NOMO-1 treated with dmso at 0.1 percent for 144 hours (cell line): ENCODE measurements at regions not wholly inside any gene's neighbourhood (a gene's known extent, or its start where the extent isn't known, plus 50 kb on each side); places are given as distances from the start of the nearest gene placed in this dataset.
"Not testable (repeated sequence)": the region's sequence is repeated elsewhere in the genome, so short reads cannot be mapped to it uniquely, and the experiment has no call there.

Experiments used
- DNase-seq: peaks from one replicate; lab custom pipeline; 2025; ENCODE audit not compliant: unreplicated experiment; lab: John Stamatoyannopoulos, UW

- DNase-seq = no peak
These were observed 378.1 kb upstream of the SORCS1 start for GRCh38 chr10:107542607-107543006.

- DNase-seq = no peak
These were observed 377.5 kb upstream of the SORCS1 start for GRCh38 chr10:107542016-107542415.

- no peak for DNase-seq
These were observed 376.5 kb upstream of the SORCS1 start for GRCh38 chr10:107540981-107541380.

- DNase-seq = no peak
These were observed 364.8 kb upstream of the SORCS1 start for GRCh38 chr10:107529350-107529749.

GRCh38 chr10:107520348-107520747 is 355.8 kb upstream of the SORCS1 start:
- DNase-seq = no peak

GRCh38 chr10:107517811-107518210 is 353.3 kb upstream of the SORCS1 start:
- no peak for DNase-seq

GRCh38 chr10:107516349-107516748 is 351.8 kb upstream of the SORCS1 start:
- DNase-seq = no peak

- not testable (repeated sequence) for DNase-seq
These were observed 339.5 kb upstream of the SORCS1 start for GRCh38 chr10:107504011-107504410.

- DNase-seq = no peak
These were observed 337.9 kb upstream of the SORCS1 start for GRCh38 chr10:107502229-107502985.

- DNase-seq = no peak
These were observed 334.5 kb upstream of the SORCS1 start for GRCh38 chr10:107498983-107499382.

- no peak for DNase-seq
These were observed 332.5 kb upstream of the SORCS1 start for GRCh38 chr10:107497024-107497423.

GRCh38 chr10:107496594-107496993 is 332.1 kb upstream of the SORCS1 start:
- no peak for DNase-seq

GRCh38 chr10:107492389-107492788 is 327.9 kb upstream of the SORCS1 start:
- no peak for DNase-seq

GRCh38 chr10:107490389-107490788 is 325.9 kb upstream of the SORCS1 start:
- no peak for DNase-seq

GRCh38 chr10:107487284-107487683 is 322.8 kb upstream of the SORCS1 start:
- no peak for DNase-seq

- no peak for DNase-seq
These were observed 320.5 kb upstream of the SORCS1 start for GRCh38 chr10:107485019-107485418.

- no peak for DNase-seq
These were observed 317.4 kb upstream of the SORCS1 start for GRCh38 chr10:107481881-107482280.

- DNase-seq = no peak
These were observed 316.7 kb upstream of the SORCS1 start for GRCh38 chr10:107481224-107481623.

- DNase-seq = no peak
These were observed 316.3 kb upstream of the SORCS1 start for GRCh38 chr10:107480781-107481180.

GRCh38 chr10:107477266-107477665 is 312.8 kb upstream of the SORCS1 start:
- DNase-seq = no peak

GRCh38 chr10:107476408-107476807 is 311.9 kb upstream of the SORCS1 start:
- DNase-seq = no peak

- DNase-seq = no peak
These were observed 310.1 kb upstream of the SORCS1 start for GRCh38 chr10:107474650-107475049.

GRCh38 chr10:107473225-107473624 is 308.7 kb upstream of the SORCS1 start:
- DNase-seq = no peak
